GM20000 (cell line): ENCODE measurements at regions not wholly inside any gene's neighbourhood (a gene's known extent, or its start where the extent isn't known, plus 50 kb on each side); places are given as distances from the start of the nearest gene placed in this dataset.

Source experiments
- DNase-seq: peaks from one replicate; pipeline ENCODE4 v3.0.0; 2012; ENCODE audit warnings: low spot score
- CTCF ChIP-seq: IDR thresholded peaks from 2 replicates; pipeline ENCODE4 v1.5.1; 2012; ENCODE audit warnings: mild to moderate bottlenecking, control low read depth; ENCODE audit errors: extremely low read depth, missing control alignments

GRCh38 chr17:77600346-77600745, 358.2 kb upstream of the TNRC6C start:
- no peak for TF ChIP-seq CTCF
- DNase-seq, result no peak

GRCh38 chr17:77601054-77601979, 357.2 kb upstream of the TNRC6C start:
- no peak for TF ChIP-seq CTCF
- no peak for DNase-seq

- DNase-seq, result no peak
Measured at GRCh38 chr17:77602062-77602746, 356.3 kb upstream of the TNRC6C start.

GRCh38 chr17:77602883-77603640, 355.4 kb upstream of the TNRC6C start:
- no peak for TF ChIP-seq CTCF
- DNase-seq, result no peak

More at GRCh38 chr17:77602062-77602746, 356.3 kb upstream of the TNRC6C start:
- no peak for TF ChIP-seq CTCF

GRCh38 chr17:77604301-77604972, 354.1 kb upstream of the TNRC6C start:
- no peak for TF ChIP-seq CTCF
- DNase-seq, result no peak

- no peak for TF ChIP-seq CTCF
- DNase-seq, result no peak
Measured at GRCh38 chr17:77604973-77605313, 353.6 kb upstream of the TNRC6C start.
